Smooth muscle cell (in vitro differentiated cells): ENCODE measurements at regions not wholly inside any gene's neighbourhood (a gene's known extent, or its start where the extent isn't known, plus 50 kb on each side); places are given as distances from the start of the nearest gene placed in this dataset.

Experiments used
- DNase-seq: peaks from one replicate; lab custom pipeline; 2025; ENCODE audit not compliant: unreplicated experiment; lab: John Stamatoyannopoulos, UW
- H2AFZ ChIP-seq: fragments of 200-600 bp; sonication (generic); 2 replicates; pipeline ENCODE4 v1.6.0; 2016; ENCODE audit warnings: antibody characterized with exemption, low read depth, mild to moderate bottlenecking
- H3F3A ChIP-seq: fragments of 200-600 bp; sonication (generic); 2 replicates; pipeline ENCODE4 v1.6.0; 2017; ENCODE audit warnings: antibody characterized with exemption, low read depth
- H3K27ac ChIP-seq: fragments of 200-600 bp; sonication (generic); 2 replicates; pipeline ENCODE4 v1.5.1; 2016; ENCODE audit warnings: low read depth, mild to moderate bottlenecking
- H3K27me3 ChIP-seq: fragments of 200-600 bp; sonication (generic); 2 replicates; pipeline ENCODE4 v1.6.1; 2016; ENCODE audit warnings: low read depth, mild to moderate bottlenecking
- H3K36me3 ChIP-seq: fragments of 200-600 bp; sonication (generic); 2 replicates; pipeline ENCODE4 v1.5.1; 2016; ENCODE audit warnings: low read depth
- H3K4me1 ChIP-seq: fragments of 200-600 bp; sonication (generic); 2 replicates; pipeline ENCODE4 v1.5.1; 2016; ENCODE audit warnings: low read depth
- H3K4me2 ChIP-seq: fragments of 200-600 bp; sonication (generic); 2 replicates; pipeline ENCODE4 v1.6.0; 2016; ENCODE audit warnings: mild to moderate bottlenecking
- H3K4me3 ChIP-seq: fragments of 200-600 bp; sonication (generic); 2 replicates; pipeline ENCODE4 v1.5.1; 2016; ENCODE audit warnings: mild to moderate bottlenecking
- H3K79me2 ChIP-seq: fragments of 200-600 bp; sonication (generic); 2 replicates; pipeline ENCODE4 v1.6.0; 2016; ENCODE audit warnings: low read depth, mild to moderate bottlenecking
- H3K9ac ChIP-seq: fragments of 200-600 bp; sonication (generic); 2 replicates; pipeline ENCODE4 v1.6.0; 2016; ENCODE audit warnings: low read depth
- H3K9me3 ChIP-seq: fragments of 200-600 bp; sonication (generic); replicated peaks from 2 replicates; pipeline ENCODE4 v1.5.1; 2016; ENCODE audit warnings: low read depth
- H4K20me1 ChIP-seq: fragments of 200-600 bp; sonication (generic); 2 replicates; pipeline ENCODE4 v1.6.0; 2016; ENCODE audit warnings: low read depth
- CTCF ChIP-seq: fragments of 200-600 bp; sonication (generic); IDR thresholded peaks from 2 replicates; pipeline ENCODE4 v1.5.1; 2017; ENCODE audit warnings: borderline replicate concordance, mild to moderate bottlenecking, antibody characterized with exemption; ENCODE audit not compliant: insufficient read depth, poor library complexity, severe bottlenecking
- WGBS: methylation state at CpG from one replicate; pipeline ENCODE4 v1.1.7; 2016; ENCODE audit warnings: low lambda C conversion rate; 5-methylcytosine and 5-hydroxymethylcytosine counted together

GRCh38 chr10:9227679-9228365 lies 1173.3 kb downstream of the GATA3 start:
- Histone ChIP-seq H3K79me2 (no peaks in the 10 kb centered on the region), H4K20me1 (no peaks in the 10 kb centered on the region), H3K9ac (no peak overlapping the region), H3K27ac (no peak overlapping the region), H3K4me1 (no peaks in the 10 kb centered on the region), H3K36me3 (no peaks in the 10 kb centered on the region), H3K4me2 (no peak overlapping the region), H3F3A (no peaks in the 10 kb centered on the region), H2AFZ (no peak overlapping the region), H3K9me3 (no peaks in the 10 kb centered on the region), H3K27me3 (no peaks in the 10 kb centered on the region), H3K4me3 (no peak overlapping the region)
- no peak for TF ChIP-seq CTCF
- WGBS = 92% methylated on average over 7 of the region's 7 CpGs
- no peak for DNase-seq

GRCh38 chr10:9228771-9229170 lies 1174.3 kb downstream of the GATA3 start:
- no peak overlapping the region for H3K27ac ChIP-seq
- TF ChIP-seq CTCF = no peak
- 100% methylated on average over 1 of the region's 1 CpG for WGBS
- no peaks in the 10 kb centered on the region for H3K9me3 ChIP-seq
- H3K79me2 ChIP-seq = no peaks in the 10 kb centered on the region
- H2AFZ ChIP-seq = no peak overlapping the region
- H3K4me1 ChIP-seq = no peaks in the 10 kb centered on the region
- no peaks in the 10 kb centered on the region for H4K20me1 ChIP-seq
- no peak overlapping the region for H3K9ac ChIP-seq
- H3F3A ChIP-seq = no peaks in the 10 kb centered on the region
- no peaks in the 10 kb centered on the region for H3K36me3 ChIP-seq
- H3K4me2 ChIP-seq = peak overlapping the region; percentile 3
- no peak for DNase-seq
- no peaks in the 10 kb centered on the region for H3K27me3 ChIP-seq
- H3K4me3 ChIP-seq = no peak overlapping the region

- H3K36me3 ChIP-seq = no peaks in the 10 kb centered on the region
- H3K9me3 ChIP-seq = no peaks in the 10 kb centered on the region
- no peak for TF ChIP-seq CTCF
- no peak overlapping the region for H3K9ac ChIP-seq
- no peaks in the 10 kb centered on the region for H3K27me3 ChIP-seq
- WGBS = 57% methylated on average over 10 of the region's 10 CpGs
- no peaks in the 10 kb centered on the region for H3F3A ChIP-seq
- H3K79me2 ChIP-seq = no peaks in the 10 kb centered on the region
- H4K20me1 ChIP-seq = no peaks in the 10 kb centered on the region
- no peak overlapping the region for H3K27ac ChIP-seq
- no peak for DNase-seq
- peak overlapping the region; percentile 5 for H3K4me2 ChIP-seq
- no peak overlapping the region for H2AFZ ChIP-seq
- no peaks in the 10 kb centered on the region for H3K4me1 ChIP-seq
- no peak overlapping the region for H3K4me3 ChIP-seq
Observed at GRCh38 chr10:9229702-9230244, 1175.3 kb downstream of the GATA3 start.

- Histone ChIP-seq H3K27ac (no peak overlapping the region), H2AFZ (no peak overlapping the region), H3F3A (no peaks in the 10 kb centered on the region), H4K20me1 (no peaks in the 10 kb centered on the region), H3K4me2 (no peak overlapping the region), H3K79me2 (no peaks in the 10 kb centered on the region), H3K4me1 (no peaks in the 10 kb centered on the region), H3K36me3 (no peaks in the 10 kb centered on the region), H3K4me3 (no peak overlapping the region), H3K27me3 (no peaks in the 10 kb centered on the region), H3K9ac (no peak overlapping the region), H3K9me3 (no peaks in the 10 kb centered on the region)
- no peak for DNase-seq
- no peak for TF ChIP-seq CTCF
- WGBS = 58% methylated on average over 3 of the region's 3 CpGs
Observed at GRCh38 chr10:9230625-9231024, 1176.1 kb downstream of the GATA3 start.
